Choroid plexus epithelial cell (primary cell): ENCODE measurements at regions not wholly inside any gene's neighbourhood (a gene's known extent, or its start where the extent isn't known, plus 50 kb on each side); places are given as distances from the start of the nearest gene placed in this dataset.

Source experiments
- DNase-seq: peaks from one replicate; pipeline ENCODE4 v3.0.0-alpha.2; 2010; ENCODE audit warnings: low read depth
- H3K4me3 ChIP-seq: 2 replicates; pipeline ENCODE4 v1.5.1; 2011; ENCODE audit warnings: low read depth, mild to moderate bottlenecking, control low read depth, low read length, moderate library complexity
- CTCF ChIP-seq: conservative IDR thresholded peaks from 2 replicates; pipeline ENCODE4 v1.5.1; 2011; ENCODE audit warnings: low read depth, mild to moderate bottlenecking, control low read depth, inconsistent platforms, low read length, moderate library complexity

- DNase-seq = peak; percentile 97
- no peak for TF ChIP-seq CTCF
Measured at GRCh38 chr2:189285962-189286645, 106.5 kb upstream of the COL5A2 start.

GRCh38 chr2:189287363-189287762 is 107.8 kb upstream of the COL5A2 start:
- DNase-seq = no peak
- no peak for TF ChIP-seq CTCF
- H3K4me3 ChIP-seq = no peak overlapping the region

More at GRCh38 chr2:189285962-189286645, 106.5 kb upstream of the COL5A2 start:
- H3K4me3 ChIP-seq = no peak overlapping the region

- peak; percentile 49 for TF ChIP-seq CTCF
- DNase-seq = peak; percentile 95
- H3K4me3 ChIP-seq = no peak overlapping the region
Measured at GRCh38 chr2:189287982-189288521, 108.5 kb upstream of the COL5A2 start.

- no peak for DNase-seq
- H3K4me3 ChIP-seq = no peak overlapping the region
- no peak for TF ChIP-seq CTCF
Measured at GRCh38 chr2:189291460-189291859, 111.9 kb upstream of the COL5A2 start.

- H3K4me3 ChIP-seq = no peak overlapping the region
- peak; percentile 81 for DNase-seq
- no peak for TF ChIP-seq CTCF
Measured at GRCh38 chr2:189293164-189293563, 113.6 kb upstream of the COL5A2 start.

DNA sequence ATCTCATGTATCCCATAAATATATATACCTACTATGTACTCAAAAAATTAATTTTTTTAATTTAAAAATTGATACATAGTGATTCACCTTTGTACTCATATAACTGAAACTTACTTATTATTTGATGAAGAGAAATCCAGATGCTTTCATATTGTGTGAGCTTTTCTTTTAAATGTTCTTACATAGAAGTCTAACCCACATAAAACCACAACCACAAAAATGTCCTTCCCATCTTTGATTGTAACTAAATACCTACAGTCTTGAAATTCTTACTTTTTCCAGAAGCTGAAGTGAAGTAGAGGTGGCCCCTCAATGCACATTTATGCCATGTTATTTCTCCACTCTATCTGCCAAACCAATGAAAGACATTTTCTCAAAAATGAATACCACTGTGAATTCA is 117.9 kb upstream of the COL5A2 start:
- peak; percentile 95 for DNase-seq
- no peak for TF ChIP-seq CTCF
- H3K4me3 ChIP-seq = no peak overlapping the region

DNA sequence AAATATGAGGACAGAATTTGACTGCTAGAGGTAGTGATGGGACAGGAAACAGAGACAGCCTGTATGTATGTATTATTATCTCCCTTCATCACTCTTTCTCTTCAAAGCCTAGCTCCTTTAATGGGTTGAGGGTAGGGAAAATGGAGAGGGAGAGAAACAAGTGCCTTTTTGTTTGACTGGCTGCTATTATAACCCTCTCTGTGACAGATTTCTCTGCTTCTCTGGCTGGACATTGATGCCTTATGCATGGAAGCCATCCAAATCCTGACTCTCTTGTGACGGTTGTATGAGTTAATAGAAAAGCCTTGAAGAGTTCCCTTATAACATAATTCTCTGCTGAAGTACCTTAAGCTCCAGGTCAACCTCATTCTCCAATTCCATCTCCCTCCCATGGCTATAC is 118.5 kb upstream of the COL5A2 start:
- TF ChIP-seq CTCF = no peak
- no peak overlapping the region for H3K4me3 ChIP-seq
- peak; percentile 33 for DNase-seq
